ENCODE measurements at regions not wholly inside any gene's neighbourhood (a gene's known extent, or its start where the extent isn't known, plus 50 kb on each side); places are given as distances from the start of the nearest gene placed in this dataset.

- TF ChIP-seq POLR2A (IDR thresholded peaks at IDR 0.05) (no peak), CTCF (IDR thresholded peaks at IDR 0.05) (no peak)
These were observed 164.0 kb upstream of the LYZL1 start for GRCh38 chr10:29124864-29125263.
